ENCODE measurements at regions not wholly inside any gene's neighbourhood (a gene's known extent, or its start where the extent isn't known, plus 50 kb on each side); places are given as distances from the start of the nearest gene placed in this dataset.

GRCh38 chr15:68871507-68871906 lies 50.8 kb upstream of the ANP32A start:
- DNase-seq: no peak

GRCh38 chr15:68874788-68875187 lies 54.1 kb upstream of the ANP32A start:
- DNase-seq: no peak

GRCh38 chr15:68875377-68876116 lies 54.8 kb upstream of the SPESP1 start:
- DNase-seq: peak; percentile 31

- DNase-seq: no peak
Observed at GRCh38 chr15:68877626-68878025, 52.7 kb upstream of the SPESP1 start.

GRCh38 chr15:68880382-68880781 lies 49.9 kb upstream of the SPESP1 start:
- no peak for DNase-seq

Measured in NCI-H2029 treated with DMSO at 0.1 percent for 48 hours (cell line).